ENCODE measurements at regions not wholly inside any gene's neighbourhood (a gene's known extent, or its start where the extent isn't known, plus 50 kb on each side); places are given as distances from the start of the nearest gene placed in this dataset.

DNA sequence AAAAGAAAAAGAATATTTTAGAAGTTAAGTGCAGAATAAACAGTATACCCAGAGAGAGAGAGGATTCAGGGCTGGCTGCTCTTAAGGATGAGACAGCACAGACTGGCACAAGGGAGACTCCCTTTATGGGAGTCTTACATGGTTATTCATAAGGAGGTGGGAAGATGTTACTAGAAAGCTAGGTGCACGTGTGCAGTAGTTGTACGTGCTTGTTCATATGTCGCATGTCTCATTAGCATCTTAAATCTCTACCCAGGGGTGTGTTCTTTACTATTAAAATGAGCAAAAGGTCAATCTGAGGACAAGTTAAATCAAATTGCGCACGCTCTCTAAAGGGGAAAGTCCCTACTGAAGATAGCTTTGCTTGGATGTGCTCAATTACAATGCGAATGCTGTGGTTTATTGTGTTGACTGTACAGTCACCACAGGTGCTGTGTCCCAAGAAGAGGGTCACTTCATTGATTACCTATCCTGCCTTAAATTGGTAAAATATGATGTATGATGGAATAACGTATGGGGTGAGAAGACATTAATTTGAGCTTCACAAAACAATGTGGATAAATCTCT, 368.0 kb upstream of the SPHKAP start:
- Histone ChIP-seq H3K4me1 (ENCODE audit: low read length) (peaks cover 3% of the 10 kb centered on the region; the same call in 1 of the 2 replicates), H3K79me2 (ENCODE audit: low read length) (no peaks in the 10 kb centered on the region), H3K9me2 (replicated peaks; ENCODE audit: insufficient read depth, low read length) (no peaks in the 10 kb centered on the region), H3K4me3 (ENCODE audit: low read length) (no peak overlapping the region), H3K36me3 (ENCODE audit: insufficient read depth, low read length) (0 out of 2 replicates have a peak, but pooled peaks cover 7% of the 10 kb centered on the region), H2AFZ (ENCODE audit: low read length) (no peak overlapping the region), H3K4me2 (ENCODE audit: low read depth, low read length, poor library complexity, severe bottlenecking) (no peak overlapping the region), H4K20me1 (ENCODE audit: insufficient read depth, low read depth, low read length) (no peaks in the 10 kb centered on the region), H3K27ac (ENCODE audit: low read length) (no peak overlapping the region), H3K9ac (ENCODE audit: low read length) (no peak overlapping the region), H3K27me3 (ENCODE audit: low read length) (peaks cover 10% of the 10 kb centered on the region; the same call in 1 of the 2 replicates), H3K9me3 (ENCODE audit: low read length) (no peaks in the 10 kb centered on the region; the same call in 1 of the 2 replicates)
- no peak for DNase-seq

DNA sequence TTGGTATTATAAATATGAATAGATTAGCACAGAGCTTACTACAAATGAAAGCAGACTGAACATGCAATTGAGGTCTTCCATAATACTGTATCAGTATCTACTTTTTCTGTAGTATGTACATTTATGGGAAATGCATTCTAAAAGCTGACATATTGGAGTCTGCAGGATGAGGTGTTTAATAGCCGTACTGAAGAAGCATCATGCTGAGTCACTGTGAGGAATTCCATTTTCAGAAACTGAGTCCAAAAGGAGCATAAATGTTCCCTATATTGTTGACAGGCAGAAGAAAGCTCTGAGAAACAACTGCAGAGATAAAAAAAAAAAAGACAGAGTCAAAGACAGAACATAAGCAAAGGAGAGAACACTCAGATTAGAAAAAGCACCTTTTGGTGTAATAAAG, 366.7 kb upstream of the SPHKAP start:
- H3K4me2 ChIP-seq (ENCODE audit: low read depth, low read length, poor library complexity, severe bottlenecking): no peak overlapping the region
- H3K4me1 ChIP-seq (ENCODE audit: low read length): peaks cover 3% of the 10 kb centered on the region; the same call in 1 of the 2 replicates
- H3K9me2 ChIP-seq (replicated peaks; ENCODE audit: insufficient read depth, low read length): no peaks in the 10 kb centered on the region
- 0 out of 2 replicates have a peak, but pooled peaks cover 7% of the 10 kb centered on the region for H3K36me3 ChIP-seq (ENCODE audit: insufficient read depth, low read length)
- H3K27ac ChIP-seq (ENCODE audit: low read length): no peak overlapping the region
- no peak for DNase-seq
- H2AFZ ChIP-seq (ENCODE audit: low read length): no peak overlapping the region
- no peaks in the 10 kb centered on the region for H4K20me1 ChIP-seq (ENCODE audit: insufficient read depth, low read depth, low read length)
- H3K9ac ChIP-seq (ENCODE audit: low read length): no peak overlapping the region
- H3K9me3 ChIP-seq (ENCODE audit: low read length): no peaks in the 10 kb centered on the region; the same call in 1 of the 2 replicates
- H3K27me3 ChIP-seq (ENCODE audit: low read length): peaks cover 10% of the 10 kb centered on the region; the same call in 1 of the 2 replicates
- H3K4me3 ChIP-seq (ENCODE audit: low read length): no peak overlapping the region
- H3K79me2 ChIP-seq (ENCODE audit: low read length): no peaks in the 10 kb centered on the region

DNA sequence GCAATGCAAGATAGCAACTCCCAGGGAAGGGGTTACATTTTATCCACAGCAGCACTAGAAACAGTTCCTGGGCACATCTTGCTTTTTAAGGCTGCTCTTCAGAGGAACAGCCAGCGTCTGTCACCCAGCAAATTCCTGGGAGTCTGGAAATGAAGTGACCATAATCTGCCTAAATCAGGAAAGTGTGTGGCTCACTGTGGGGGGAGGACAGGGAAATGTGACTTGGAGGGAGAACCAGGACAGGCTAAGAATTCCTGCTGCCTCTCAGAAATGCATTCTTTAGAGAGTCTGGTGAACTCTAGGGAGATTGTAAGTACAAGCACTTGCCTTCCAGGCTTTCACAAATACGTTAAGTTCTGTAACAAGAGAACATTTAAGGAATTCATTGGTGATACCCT, 364.3 kb upstream of the SPHKAP start:
- H2AFZ ChIP-seq (ENCODE audit: low read length): no peak overlapping the region
- no peak overlapping the region for H3K4me2 ChIP-seq (ENCODE audit: low read depth, low read length, poor library complexity, severe bottlenecking)
- no peaks in the 10 kb centered on the region for H4K20me1 ChIP-seq (ENCODE audit: insufficient read depth, low read depth, low read length)
- H3K4me3 ChIP-seq (ENCODE audit: low read length): no peak overlapping the region
- DNase-seq: no peak
- H3K9me3 ChIP-seq (ENCODE audit: low read length): no peaks in the 10 kb centered on the region; the same call in 1 of the 2 replicates
- H3K36me3 ChIP-seq (ENCODE audit: insufficient read depth, low read length): 0 out of 2 replicates have a peak, but pooled peaks cover 7% of the 10 kb centered on the region
- peaks cover 3% of the 10 kb centered on the region; the same call in 1 of the 2 replicates for H3K4me1 ChIP-seq (ENCODE audit: low read length)
- peaks cover 10% of the 10 kb centered on the region; the same call in 1 of the 2 replicates for H3K27me3 ChIP-seq (ENCODE audit: low read length)
- H3K9me2 ChIP-seq (replicated peaks; ENCODE audit: insufficient read depth, low read length): no peaks in the 10 kb centered on the region
- H3K9ac ChIP-seq (ENCODE audit: low read length): no peak overlapping the region
- H3K79me2 ChIP-seq (ENCODE audit: low read length): no peaks in the 10 kb centered on the region
- no peak overlapping the region for H3K27ac ChIP-seq (ENCODE audit: low read length)

DNA sequence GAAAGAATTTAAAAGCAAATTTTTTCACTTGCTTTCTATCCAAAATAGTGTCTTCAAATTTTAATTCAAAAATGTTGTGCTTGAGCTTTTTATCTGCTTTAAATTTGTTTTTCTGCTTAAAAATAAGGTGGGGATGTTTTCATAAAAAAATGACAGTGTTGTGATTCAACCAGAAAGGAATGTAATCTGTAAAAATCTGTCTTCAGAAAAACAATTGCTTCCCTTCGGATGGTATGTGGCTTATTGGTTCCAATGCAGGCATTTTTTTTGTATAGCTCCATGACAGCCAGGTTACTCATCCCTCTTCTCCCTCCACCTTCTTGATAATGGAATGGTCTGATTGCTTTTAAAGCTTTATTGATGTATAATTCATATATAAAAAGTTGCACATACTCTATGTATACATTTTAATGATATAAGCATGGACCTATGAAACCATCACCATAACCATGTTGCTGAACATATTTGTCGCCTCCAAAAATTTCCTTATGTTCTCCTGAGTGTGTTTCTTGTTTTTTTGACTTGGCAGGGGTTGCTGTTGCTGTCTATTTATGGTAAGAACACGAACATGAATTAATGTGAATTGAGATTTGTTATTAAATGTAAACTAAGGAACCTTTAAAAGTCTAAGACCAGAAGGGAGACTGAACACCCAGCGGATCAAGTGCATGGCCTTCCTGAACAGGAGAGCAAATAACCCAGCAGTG, 363.7 kb upstream of the SPHKAP start:
- H3K27me3 ChIP-seq (ENCODE audit: low read length): peaks cover 10% of the 10 kb centered on the region; the same call in 1 of the 2 replicates
- 0 out of 2 replicates have a peak, but pooled peaks cover 7% of the 10 kb centered on the region for H3K36me3 ChIP-seq (ENCODE audit: insufficient read depth, low read length)
- H3K27ac ChIP-seq (ENCODE audit: low read length): no peak overlapping the region
- no peak overlapping the region for H3K4me3 ChIP-seq (ENCODE audit: low read length)
- peaks cover under 1% of the 10 kb centered on the region; the same call in 1 of the 2 replicates for H3K4me1 ChIP-seq (ENCODE audit: low read length)
- H3K9me2 ChIP-seq (replicated peaks; ENCODE audit: insufficient read depth, low read length): no peaks in the 10 kb centered on the region
- no peaks in the 10 kb centered on the region; the same call in 1 of the 2 replicates for H3K9me3 ChIP-seq (ENCODE audit: low read length)
- H3K79me2 ChIP-seq (ENCODE audit: low read length): no peaks in the 10 kb centered on the region
- H3K4me2 ChIP-seq (ENCODE audit: low read depth, low read length, poor library complexity, severe bottlenecking): no peak overlapping the region
- H3K9ac ChIP-seq (ENCODE audit: low read length): no peak overlapping the region
- DNase-seq: no peak
- H2AFZ ChIP-seq (ENCODE audit: low read length): no peak overlapping the region
- H4K20me1 ChIP-seq (ENCODE audit: insufficient read depth, low read depth, low read length): no peaks in the 10 kb centered on the region

DNA sequence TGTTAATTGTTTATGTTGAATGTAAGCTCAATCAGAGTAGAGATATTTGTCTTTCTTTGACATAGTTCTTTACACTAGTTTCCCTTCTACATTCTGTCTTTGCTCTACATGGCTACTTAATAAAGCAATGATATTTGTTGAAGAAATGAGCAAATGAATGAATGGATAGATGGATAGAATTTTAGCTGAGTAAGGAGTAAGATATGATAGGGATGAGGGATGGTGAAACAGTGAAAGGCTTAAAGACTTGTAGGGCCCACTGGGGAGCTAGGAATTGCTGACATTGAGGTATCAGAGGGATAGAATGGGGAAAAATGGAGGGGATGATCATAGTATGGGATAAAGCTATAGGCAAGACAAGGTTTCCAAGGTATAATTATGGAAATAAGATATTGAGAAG, 361.6 kb upstream of the SPHKAP start:
- DNase-seq: no peak
- H3K9ac ChIP-seq (ENCODE audit: low read length): no peak overlapping the region
- H2AFZ ChIP-seq (ENCODE audit: low read length): no peak overlapping the region
- H3K27ac ChIP-seq (ENCODE audit: low read length): no peak overlapping the region
- H3K9me3 ChIP-seq (ENCODE audit: low read length): peaks cover 3% of the 10 kb centered on the region
- no peaks in the 10 kb centered on the region for H3K4me1 ChIP-seq (ENCODE audit: low read length)
- H3K36me3 ChIP-seq (ENCODE audit: insufficient read depth, low read length): peaks cover 7% of the 10 kb centered on the region; the same call in 1 of the 2 replicates
- no peak overlapping the region for H3K4me2 ChIP-seq (ENCODE audit: low read depth, low read length, poor library complexity, severe bottlenecking)
- H4K20me1 ChIP-seq (ENCODE audit: insufficient read depth, low read depth, low read length): no peaks in the 10 kb centered on the region
- no peaks in the 10 kb centered on the region for H3K9me2 ChIP-seq (replicated peaks; ENCODE audit: insufficient read depth, low read length)
- H3K79me2 ChIP-seq (ENCODE audit: low read length): no peaks in the 10 kb centered on the region
- peaks cover 9% of the 10 kb centered on the region; the same call in 1 of the 2 replicates for H3K27me3 ChIP-seq (ENCODE audit: low read length)
- no peak overlapping the region for H3K4me3 ChIP-seq (ENCODE audit: low read length)

DNA sequence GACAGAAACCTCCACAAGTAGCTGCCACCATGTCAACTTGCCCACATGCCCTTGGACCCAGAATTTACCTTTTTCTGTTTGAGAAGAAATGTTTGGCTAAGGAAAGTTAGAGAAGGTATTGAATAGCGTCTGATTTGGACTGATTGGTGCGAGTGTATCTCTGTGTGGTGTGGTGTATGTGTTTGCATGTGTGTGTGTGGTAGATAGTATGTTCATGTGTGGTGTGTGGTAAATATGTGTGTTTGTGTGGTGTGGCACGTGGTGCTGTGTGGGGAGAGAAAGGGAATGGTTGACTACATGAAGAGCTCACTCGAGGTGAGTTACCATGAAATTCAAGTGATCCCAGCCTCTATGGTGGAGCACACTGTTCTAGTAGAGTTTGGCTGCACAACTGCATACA, 360.8 kb upstream of the SPHKAP start:
- Histone ChIP-seq H3K9ac (ENCODE audit: low read length) (no peak overlapping the region), H2AFZ (ENCODE audit: low read length) (no peak overlapping the region), H4K20me1 (ENCODE audit: insufficient read depth, low read depth, low read length) (no peaks in the 10 kb centered on the region), H3K79me2 (ENCODE audit: low read length) (no peaks in the 10 kb centered on the region), H3K4me3 (ENCODE audit: low read length) (no peak overlapping the region), H3K36me3 (ENCODE audit: insufficient read depth, low read length) (peaks cover 7% of the 10 kb centered on the region; the same call in 1 of the 2 replicates), H3K4me2 (ENCODE audit: low read depth, low read length, poor library complexity, severe bottlenecking) (no peak overlapping the region), H3K9me3 (ENCODE audit: low read length) (peaks cover 8% of the 10 kb centered on the region), H3K4me1 (ENCODE audit: low read length) (no peaks in the 10 kb centered on the region), H3K9me2 (replicated peaks; ENCODE audit: insufficient read depth, low read length) (no peaks in the 10 kb centered on the region), H3K27ac (ENCODE audit: low read length) (no peak overlapping the region), H3K27me3 (ENCODE audit: low read length) (peaks cover 1% of the 10 kb centered on the region; the same call in 1 of the 2 replicates)
- DNase-seq: no peak

DNA sequence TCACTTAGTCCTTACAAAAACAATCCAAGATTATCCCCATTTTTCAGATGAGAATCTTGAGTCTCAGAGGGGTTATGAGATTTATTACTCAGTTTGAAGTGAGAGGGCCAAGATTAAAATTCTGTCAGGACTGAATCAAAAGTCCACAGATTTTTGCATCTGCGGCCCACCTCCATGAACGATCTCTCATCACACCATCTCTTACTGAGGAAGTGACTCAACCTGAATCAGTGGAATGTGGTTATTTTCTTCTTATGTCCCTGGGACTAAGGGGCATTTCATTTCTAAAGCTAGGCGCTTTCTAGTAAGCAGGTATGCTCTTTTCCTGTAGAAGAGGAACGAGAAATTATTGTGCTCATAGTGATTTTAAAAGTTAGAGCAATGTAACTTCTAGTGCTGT, 360.3 kb upstream of the SPHKAP start:
- Histone ChIP-seq H3K4me1 (ENCODE audit: low read length) (no peaks in the 10 kb centered on the region), H3K4me3 (ENCODE audit: low read length) (no peak overlapping the region), H3K27ac (ENCODE audit: low read length) (no peak overlapping the region), H3K9me2 (replicated peaks; ENCODE audit: insufficient read depth, low read length) (no peaks in the 10 kb centered on the region), H3K36me3 (ENCODE audit: insufficient read depth, low read length) (peaks cover 2% of the 10 kb centered on the region; the same call in 1 of the 2 replicates), H3K9me3 (ENCODE audit: low read length) (peaks cover 11% of the 10 kb centered on the region), H4K20me1 (ENCODE audit: insufficient read depth, low read depth, low read length) (no peaks in the 10 kb centered on the region), H3K9ac (ENCODE audit: low read length) (no peak overlapping the region), H3K79me2 (ENCODE audit: low read length) (no peaks in the 10 kb centered on the region), H2AFZ (ENCODE audit: low read length) (no peak overlapping the region), H3K27me3 (ENCODE audit: low read length) (no peaks in the 10 kb centered on the region; the same call in 1 of the 2 replicates), H3K4me2 (ENCODE audit: low read depth, low read length, poor library complexity, severe bottlenecking) (no peak overlapping the region)
- DNase-seq: no peak

DNA sequence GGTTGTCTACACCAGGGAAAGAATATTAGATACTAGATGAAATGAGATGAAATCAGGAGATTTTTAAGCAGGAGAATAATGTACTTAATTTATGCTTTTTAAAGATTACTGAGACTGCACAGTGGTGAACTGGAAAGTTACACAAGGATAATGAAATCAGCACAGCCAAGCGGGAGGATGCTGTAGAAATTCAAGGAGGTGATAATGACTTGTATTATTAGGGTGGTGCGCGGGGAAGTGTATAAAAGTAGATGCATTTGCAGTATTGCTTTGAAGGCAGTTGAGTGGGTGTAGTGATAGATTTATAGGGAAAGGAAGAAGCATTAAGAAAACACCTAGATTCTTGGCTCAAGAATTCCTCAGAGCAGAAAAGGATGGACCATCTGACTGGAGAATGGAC, 359.5 kb upstream of the SPHKAP start:
- H3K9ac ChIP-seq (ENCODE audit: low read length): no peak overlapping the region
- H2AFZ ChIP-seq (ENCODE audit: low read length): no peak overlapping the region
- H3K4me3 ChIP-seq (ENCODE audit: low read length): no peak overlapping the region
- H3K36me3 ChIP-seq (ENCODE audit: insufficient read depth, low read length): no peaks in the 10 kb centered on the region; the same call in 1 of the 2 replicates
- H3K9me2 ChIP-seq (replicated peaks; ENCODE audit: insufficient read depth, low read length): no peaks in the 10 kb centered on the region
- H3K4me1 ChIP-seq (ENCODE audit: low read length): no peaks in the 10 kb centered on the region
- DNase-seq: no peak
- no peaks in the 10 kb centered on the region for H4K20me1 ChIP-seq (ENCODE audit: insufficient read depth, low read depth, low read length)
- H3K27ac ChIP-seq (ENCODE audit: low read length): no peak overlapping the region
- no peaks in the 10 kb centered on the region for H3K79me2 ChIP-seq (ENCODE audit: low read length)
- no peaks in the 10 kb centered on the region for H3K27me3 ChIP-seq (ENCODE audit: low read length)
- peaks cover 14% of the 10 kb centered on the region for H3K9me3 ChIP-seq (ENCODE audit: low read length)
- H3K4me2 ChIP-seq (ENCODE audit: low read depth, low read length, poor library complexity, severe bottlenecking): no peak overlapping the region

Measured in Karpas-422 (cell line).